Natural killer cell (primary cell): ENCODE measurements at regions not wholly inside any gene's neighbourhood (a gene's known extent, or its start where the extent isn't known, plus 50 kb on each side); places are given as distances from the start of the nearest gene placed in this dataset.

Experiments
- ATAC-seq, 3 donors: fragments of 150-1000 bp in 2 of 3; fragments of 200-7000 bp in 1 of 3; cut with Tn5 transposase; 1 replicate in 1 of 3; 2 replicates in 2 of 3; pipeline ENCODE4 v1.10.0; 2021; ENCODE audit warnings: mild to moderate bottlenecking in 2 of 3, moderate library complexity in 2 of 3
- DNase-seq, 2 donors: peaks; one replicate each; pipeline versions ENCODE4 v3.0.0 to v3.0.0-alpha.2; 2013 to 2021; ENCODE audit warnings: mixed read lengths in 1 of 2
- H3K27ac ChIP-seq: one replicate; pipeline ENCODE4 v1.5.1; 2013; ENCODE audit warnings: mild to moderate bottlenecking, low read length
- H3K27me3 ChIP-seq: one replicate; pipeline ENCODE4 v1.6.1; 2013; ENCODE audit warnings: low read length; ENCODE audit not compliant: control insufficient read depth, insufficient read depth
- H3K36me3 ChIP-seq: one replicate; pipeline ENCODE4 v1.6.1; 2013; ENCODE audit warnings: low read length; ENCODE audit not compliant: control insufficient read depth, insufficient read depth
- H3K4me1 ChIP-seq: one replicate; pipeline ENCODE4 v1.6.1; 2013; ENCODE audit warnings: low read length; ENCODE audit not compliant: control insufficient read depth, insufficient read depth
- H3K4me3 ChIP-seq: one replicate; pipeline ENCODE4 v1.5.1; 2013; ENCODE audit warnings: low read length
- H3K9me3 ChIP-seq: one replicate; pipeline ENCODE4 v1.6.1; 2013; ENCODE audit warnings: low read length; ENCODE audit not compliant: control insufficient read depth, insufficient read depth
- H3K27ac Mint-ChIP-seq, 2 donors: one replicate each; pipeline ENCODE4 v1.8.0; 2022; ENCODE audit warnings: mild to moderate bottlenecking in 2 of 2, mixed read lengths in 2 of 2, moderate library complexity in 1 of 2
- H3K27me3 Mint-ChIP-seq, 2 donors: one replicate each; pipeline ENCODE4 v1.8.0; 2022; ENCODE audit warnings: low read depth in 2 of 2, mixed read lengths in 2 of 2
- H3K36me3 Mint-ChIP-seq: one replicate; pipeline ENCODE4 v1.8.0; 2022; ENCODE audit warnings: mixed read lengths
- H3K4me1 Mint-ChIP-seq, 2 donors: one replicate each; pipeline ENCODE4 v1.8.0; 2022; ENCODE audit warnings: mixed read lengths in 2 of 2
- H3K4me3 Mint-ChIP-seq: one replicate; pipeline ENCODE4 v1.8.0; 2022; ENCODE audit warnings: mild to moderate bottlenecking, moderate library complexity, mixed read lengths
- H3K9me3 Mint-ChIP-seq, 2 donors: one replicate each; pipeline ENCODE4 v1.8.0; 2022; ENCODE audit warnings: mixed read lengths in 2 of 2
- CTCF ChIP-seq: fragments of 200-600 bp; IDR thresholded peaks from one replicate; pipeline ENCODE4 v1.8.0; 2022; ENCODE audit warnings: antibody characterized with exemption
- WGBS: methylation state at CpG from one replicate; pipeline ENCODE4 v1.1.7; 2013; ENCODE audit warnings: missing lambda C conversion rate; ENCODE audit not compliant: insufficient coverage; 5-methylcytosine and 5-hydroxymethylcytosine counted together
- intact Hi-C: fragments of 100-400 bp; cut with micrococcal nuclease; formaldehyde crosslinking; loops from one replicate; pipeline ENCODE4 v1.14.2; 2022

- intact Hi-C loops = no loop called here
- Histone ChIP-seq H3K4me3 (no peak overlapping the region), H3K9me3 (peaks cover 4% of the 10 kb centered on the region), H3K36me3 (no peaks in the 10 kb centered on the region), H3K27ac (no peak overlapping the region), H3K27me3 (no peaks in the 10 kb centered on the region), H3K4me1 (no peaks in the 10 kb centered on the region)
- H3K36me3 Mint-ChIP-seq = peaks cover 11% of the 10 kb centered on the region
- H3K27ac Mint-ChIP-seq = no peak overlapping the region
- WGBS = no CpG with 5 or more reads among the region's 4 CpGs
- DNase-seq = no peak
- H3K9me3 Mint-ChIP-seq = peaks cover 15 to 19% of the 10 kb centered on the region in 2 donors
- no peak for ATAC-seq
- H3K4me1 Mint-ChIP-seq = no peaks in the 10 kb centered on the region
- H3K27me3 Mint-ChIP-seq = no peaks in the 10 kb centered on the region
- H3K4me3 Mint-ChIP-seq = no peak overlapping the region
- TF ChIP-seq CTCF = no peak
Observed at GRCh38 chr13:62682788-62683187, 1267.1 kb upstream of the PCDH20 start.

DNA sequence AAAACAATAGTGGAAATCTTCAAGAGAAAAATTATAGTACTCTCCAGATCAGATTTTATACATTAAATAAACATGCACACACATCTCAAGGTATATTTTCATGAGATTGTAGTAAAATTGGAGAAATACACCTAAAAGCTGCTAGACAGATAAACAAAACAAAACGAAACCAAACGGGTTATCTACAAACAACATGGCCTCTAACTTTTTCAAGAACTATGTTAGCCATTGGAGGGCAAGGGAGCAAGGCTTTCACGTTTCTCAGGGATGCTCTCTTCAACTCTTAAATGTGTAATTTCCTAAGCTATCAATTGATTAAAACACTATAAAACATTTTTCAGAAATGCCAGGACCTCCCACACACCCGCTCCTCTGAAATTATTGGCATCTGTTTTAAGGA is 1262.4 kb upstream of the PCDH20 start:
- peaks cover 15 to 26% of the 10 kb centered on the region in 2 donors for H3K9me3 Mint-ChIP-seq
- no peak overlapping the region for H3K27ac Mint-ChIP-seq
- no peak overlapping the region for H3K4me3 Mint-ChIP-seq
- no peaks in the 10 kb centered on the region for H3K4me1 Mint-ChIP-seq
- no peaks in the 10 kb centered on the region for H3K36me3 ChIP-seq
- no peak overlapping the region for H3K4me3 ChIP-seq
- H3K27me3 ChIP-seq = no peaks in the 10 kb centered on the region
- H3K36me3 Mint-ChIP-seq = peaks cover 11% of the 10 kb centered on the region
- no peaks in the 10 kb centered on the region for H3K9me3 ChIP-seq
- DNase-seq (no peak), ATAC-seq (no peak)
- H3K4me1 ChIP-seq = no peaks in the 10 kb centered on the region
- intact Hi-C loops = no loop called here
- TF ChIP-seq CTCF = no peak
- no peaks in the 10 kb centered on the region for H3K27me3 Mint-ChIP-seq
- 76% methylated on average over 4 of the region's 4 CpGs for WGBS
- H3K27ac ChIP-seq = no peak overlapping the region

- no peak overlapping the region for H3K27ac ChIP-seq
- Mint-ChIP-seq H3K4me3 (no peak overlapping the region), H3K9me3 (peaks cover 16 to 22% of the 10 kb centered on the region in 2 donors), H3K36me3 (peaks cover 6% of the 10 kb centered on the region), H3K27ac (no peak overlapping the region), H3K4me1 (no peaks in the 10 kb centered on the region), H3K27me3 (no peaks in the 10 kb centered on the region)
- DNase-seq (no peak), ATAC-seq (no peak)
- no peaks in the 10 kb centered on the region for H3K27me3 ChIP-seq
- no peak for TF ChIP-seq CTCF
- intact Hi-C loops = no loop called here
- WGBS = no CpG with 5 or more reads among the region's 1 CpG
- H3K4me3 ChIP-seq = no peak overlapping the region
- no peaks in the 10 kb centered on the region for H3K9me3 ChIP-seq
- no peaks in the 10 kb centered on the region for H3K4me1 ChIP-seq
- H3K36me3 ChIP-seq = no peaks in the 10 kb centered on the region
Observed at GRCh38 chr13:62663767-62664166, 1248.1 kb upstream of the PCDH20 start.

DNA sequence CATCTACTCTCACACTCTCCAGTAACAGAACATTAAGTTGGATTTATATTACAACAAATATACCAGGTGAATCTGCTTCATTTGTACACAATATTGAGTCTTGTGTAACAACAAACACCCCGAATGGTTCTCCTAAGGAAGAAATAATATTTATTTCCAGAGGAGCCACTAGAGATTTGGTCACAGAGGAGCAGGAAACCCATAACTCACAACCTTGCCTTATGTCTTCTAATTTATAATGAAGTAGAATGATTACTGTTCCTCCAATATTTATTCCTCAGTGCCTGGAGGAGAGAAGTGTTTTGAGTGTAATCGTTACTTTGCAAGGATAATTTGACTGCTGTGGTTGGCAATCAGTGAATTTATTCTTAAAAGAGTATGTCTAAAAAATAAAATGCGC is 1243.7 kb upstream of the PCDH20 start:
- H3K36me3 Mint-ChIP-seq = peaks cover 6% of the 10 kb centered on the region
- Histone ChIP-seq H3K27ac (no peak overlapping the region), H3K9me3 (peaks cover 4% of the 10 kb centered on the region), H3K36me3 (no peaks in the 10 kb centered on the region), H3K4me3 (no peak overlapping the region), H3K4me1 (no peaks in the 10 kb centered on the region), H3K27me3 (no peaks in the 10 kb centered on the region)
- WGBS = 94% methylated on average over 2 of the region's 3 CpGs
- ATAC-seq = no peak
- no peaks in the 10 kb centered on the region for H3K4me1 Mint-ChIP-seq
- intact Hi-C loops = no loop called here
- H3K27me3 Mint-ChIP-seq = no peaks in the 10 kb centered on the region
- no peak for TF ChIP-seq CTCF
- DNase-seq = no peak
- peaks cover 16 to 28% of the 10 kb centered on the region in 2 donors for H3K9me3 Mint-ChIP-seq
- H3K27ac Mint-ChIP-seq = no peak overlapping the region
- no peak overlapping the region for H3K4me3 Mint-ChIP-seq
